ENCODE measurements at regions not wholly inside any gene's neighbourhood (a gene's known extent, or its start where the extent isn't known, plus 50 kb on each side); places are given as distances from the start of the nearest gene placed in this dataset.

DNA sequence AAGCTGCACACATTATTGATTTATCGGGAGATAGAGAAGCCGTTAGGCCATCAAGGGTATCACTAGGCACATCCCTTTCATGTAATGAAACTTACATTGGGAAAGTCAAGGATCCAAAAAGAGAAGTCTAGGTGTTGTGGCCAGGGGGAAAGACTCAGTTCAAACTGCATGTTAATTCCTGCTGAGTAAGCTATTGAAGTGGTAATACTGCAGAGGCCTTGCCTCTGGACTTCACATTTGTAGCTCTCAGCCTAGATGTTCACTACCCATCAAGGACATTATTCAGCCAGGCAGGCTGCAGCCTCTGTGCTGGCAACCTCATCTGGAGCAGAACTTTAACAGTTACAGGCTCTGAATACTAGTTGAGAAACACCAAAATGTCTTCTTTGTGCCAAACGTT, 2094.5 kb upstream of the AGA start:
- intact Hi-C loops (cut with micrococcal nuclease): no loop called here

DNA sequence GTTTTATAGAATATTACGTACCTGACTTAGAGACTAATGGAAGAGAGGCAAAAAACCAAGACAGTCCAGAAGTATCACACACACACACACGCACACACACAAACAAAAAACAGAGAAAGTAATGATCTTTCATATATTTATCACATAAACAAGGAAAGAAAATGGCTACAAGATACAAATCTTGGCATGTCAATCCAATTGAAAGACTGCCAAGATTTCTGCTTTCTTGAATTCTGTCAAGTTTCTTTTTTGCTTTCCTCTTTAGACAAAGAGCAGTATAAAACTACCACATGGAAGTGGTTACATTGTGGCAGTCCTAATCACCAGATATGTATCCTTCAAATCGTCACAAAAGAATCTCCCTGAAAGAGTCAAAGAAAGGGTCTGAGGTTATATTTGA, 2097.4 kb upstream of the AGA start:
- intact Hi-C loops (cut with micrococcal nuclease): no loop called here

DNA sequence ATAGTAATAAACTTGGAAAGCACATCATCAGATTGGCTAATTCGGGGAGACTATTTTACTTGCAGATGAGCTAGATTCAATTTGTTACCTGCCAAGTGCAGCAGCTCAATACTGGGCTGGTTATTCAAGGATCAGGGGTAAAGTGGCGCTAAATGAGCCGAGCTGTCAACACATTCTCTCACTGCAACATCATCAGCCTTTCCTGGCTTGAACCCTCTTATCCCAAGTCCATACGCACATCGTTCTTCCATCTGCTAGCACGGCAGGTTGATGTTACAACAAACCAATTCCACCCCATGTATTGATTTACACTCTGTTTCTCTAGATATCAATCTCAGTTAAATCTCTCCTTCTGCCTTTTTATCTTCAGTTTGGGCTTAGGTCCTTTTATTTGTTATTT, 2101.5 kb upstream of the AGA start:
- intact Hi-C loops (cut with micrococcal nuclease): no loop called here

- intact Hi-C loops (cut with micrococcal nuclease): no loop called here
Measured at GRCh38 chr4:179544496-179544895, 2102.3 kb upstream of the AGA start.

DNA sequence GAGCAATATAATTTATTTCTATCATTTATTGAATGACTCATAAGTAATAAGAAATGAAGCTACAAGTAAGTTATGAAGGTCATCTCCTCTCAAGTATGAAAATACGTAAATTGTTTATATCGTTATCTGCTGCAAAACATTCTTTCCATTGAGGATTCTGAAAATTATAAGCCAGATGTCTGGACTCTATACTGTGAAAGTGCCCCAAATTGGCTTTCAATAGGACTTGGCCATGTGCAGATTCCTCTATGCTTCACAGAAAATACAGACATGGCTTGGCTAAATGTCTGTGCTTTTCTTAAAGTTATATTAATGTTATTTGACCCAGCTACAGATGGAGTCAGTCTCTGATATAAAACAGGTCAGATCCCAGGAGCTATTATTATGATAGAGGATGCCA, 2109.9 kb upstream of the AGA start:
- intact Hi-C loops (cut with micrococcal nuclease): no loop called here

GRCh38 chr4:179563741-179564140, 2121.5 kb upstream of the AGA start:
- intact Hi-C loops (cut with micrococcal nuclease): no loop called here

DNA sequence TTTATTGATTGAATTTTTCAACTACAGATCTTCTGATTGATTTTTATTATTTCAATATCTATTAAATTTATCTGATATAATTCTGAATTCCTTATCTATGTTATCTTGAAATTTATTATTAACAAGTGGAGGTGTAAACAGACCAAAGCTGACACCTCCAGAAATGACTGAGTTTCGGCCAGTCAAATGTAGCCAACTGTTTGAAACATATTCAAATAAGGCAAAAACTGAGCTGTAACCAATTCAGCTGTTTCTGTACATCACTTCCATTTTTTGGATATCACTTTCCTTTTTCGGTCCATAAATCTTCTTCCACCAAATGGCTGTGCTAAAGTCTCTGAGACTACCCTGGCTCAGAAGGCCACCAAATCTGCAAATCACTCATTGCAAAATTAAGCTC, 2127.3 kb upstream of the AGA start:
- intact Hi-C loops (cut with micrococcal nuclease): no loop called here

- intact Hi-C loops (cut with micrococcal nuclease): no loop called here
Measured at GRCh38 chr4:179582164-179582905, 2140.1 kb upstream of the AGA start.

GRCh38 chr4:179583221-179583620, 2141.0 kb upstream of the AGA start:
- intact Hi-C loops (cut with micrococcal nuclease): no loop called here

DNA sequence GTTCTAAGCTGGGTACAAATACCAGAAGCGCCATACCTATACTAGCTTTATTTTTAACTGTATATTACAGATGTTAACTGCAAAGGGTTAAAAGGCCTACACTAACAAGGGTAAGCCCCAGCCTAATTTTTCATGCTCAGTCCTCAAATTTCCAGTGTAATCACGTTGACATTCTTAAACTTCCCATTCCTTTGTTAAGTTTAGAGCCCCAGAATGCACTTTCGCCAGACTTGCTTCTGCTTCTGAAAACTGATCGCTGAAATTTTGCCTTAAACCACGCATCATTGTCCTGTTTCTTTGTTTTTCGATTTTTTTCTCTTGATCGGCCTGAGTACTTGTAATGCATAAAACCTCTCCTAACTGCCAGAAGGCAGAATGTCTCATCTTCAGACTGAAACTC, 2141.9 kb upstream of the AGA start:
- intact Hi-C loops (cut with micrococcal nuclease): no loop called here

GRCh38 chr4:179585761-179586160, 2143.5 kb upstream of the AGA start:
- intact Hi-C loops (cut with micrococcal nuclease): no loop called here

- intact Hi-C loops (cut with micrococcal nuclease): no loop called here
Measured at GRCh38 chr4:179586460-179586859, 2144.2 kb upstream of the AGA start.

GRCh38 chr4:179595671-179596410, 2153.6 kb upstream of the AGA start:
- intact Hi-C loops (cut with micrococcal nuclease): no loop called here

GRCh38 chr4:179596621-179597020, 2154.4 kb upstream of the AGA start:
- intact Hi-C loops (cut with micrococcal nuclease): no loop called here

- intact Hi-C loops (cut with micrococcal nuclease): no loop called here
Measured at GRCh38 chr4:179597301-179597700, 2155.1 kb upstream of the AGA start.

DNA sequence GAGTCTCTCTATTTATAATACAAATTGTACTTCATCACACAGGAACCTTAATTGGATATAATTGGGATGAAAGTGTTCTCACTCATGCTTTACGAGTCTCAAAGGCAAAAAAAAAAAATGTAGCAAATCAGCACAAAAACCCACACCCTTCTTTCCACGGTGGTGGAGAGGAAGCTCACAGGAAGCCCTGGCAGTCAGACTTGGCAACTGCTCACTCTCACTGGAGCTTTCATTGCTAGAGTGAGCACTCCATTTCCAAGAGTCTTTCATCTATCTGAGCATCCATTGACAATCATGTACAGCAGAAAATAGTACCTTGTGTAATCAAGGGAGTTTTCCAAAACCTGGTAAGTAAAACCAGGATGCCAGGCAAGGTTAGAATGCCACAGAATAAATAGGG, 2159.4 kb upstream of the AGA start:
- intact Hi-C loops (cut with micrococcal nuclease): no loop called here

DNA sequence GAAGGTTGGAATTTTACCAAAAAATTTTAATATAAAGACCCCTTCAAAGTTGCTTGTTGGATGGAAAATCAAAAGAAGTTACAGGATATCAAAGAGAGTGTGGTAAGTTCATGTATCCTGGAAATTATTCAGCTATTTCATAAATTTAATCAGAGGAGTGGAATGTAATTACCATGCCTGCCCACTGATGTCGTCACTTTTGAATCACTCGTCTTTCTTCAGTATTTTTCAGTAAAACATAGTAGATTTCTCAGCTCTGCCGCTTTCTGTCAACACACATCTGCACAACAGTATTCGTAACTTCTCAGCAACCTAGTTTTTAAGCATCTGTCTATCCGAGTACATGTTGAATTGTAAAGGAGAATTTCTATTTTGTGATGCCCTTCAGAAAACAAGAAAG, 2163.0 kb upstream of the AGA start:
- intact Hi-C loops (cut with micrococcal nuclease): no loop called here

GRCh38 chr4:179607003-179607402, 2164.8 kb upstream of the AGA start:
- intact Hi-C loops (cut with micrococcal nuclease): no loop called here

DNA sequence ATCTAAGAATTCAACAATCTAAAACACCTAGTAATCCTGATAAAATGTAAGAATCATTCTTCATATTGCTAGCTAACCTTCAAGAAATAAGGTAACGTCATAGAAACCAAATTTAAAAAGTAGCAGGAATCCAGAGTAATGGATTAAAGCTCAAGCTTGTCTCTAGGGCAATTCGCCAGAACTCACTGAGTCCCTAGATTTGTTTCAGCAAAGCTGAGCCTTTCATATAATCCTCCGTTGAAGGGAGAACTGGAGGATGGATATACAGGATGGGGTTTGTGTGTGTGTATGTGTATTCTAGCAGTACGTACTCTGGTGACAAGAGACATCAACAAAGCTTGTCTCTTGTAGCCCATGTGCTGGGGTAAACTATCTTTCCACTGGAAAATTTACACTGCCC, 2173.5 kb upstream of the AGA start:
- intact Hi-C loops (cut with micrococcal nuclease): no loop called here

GRCh38 chr4:179618966-179619365, 2176.7 kb upstream of the AGA start:
- intact Hi-C loops (cut with micrococcal nuclease): no loop called here

- intact Hi-C loops (cut with micrococcal nuclease): no loop called here
Measured at GRCh38 chr4:179624768-179625181, 2182.5 kb upstream of the AGA start.

DNA sequence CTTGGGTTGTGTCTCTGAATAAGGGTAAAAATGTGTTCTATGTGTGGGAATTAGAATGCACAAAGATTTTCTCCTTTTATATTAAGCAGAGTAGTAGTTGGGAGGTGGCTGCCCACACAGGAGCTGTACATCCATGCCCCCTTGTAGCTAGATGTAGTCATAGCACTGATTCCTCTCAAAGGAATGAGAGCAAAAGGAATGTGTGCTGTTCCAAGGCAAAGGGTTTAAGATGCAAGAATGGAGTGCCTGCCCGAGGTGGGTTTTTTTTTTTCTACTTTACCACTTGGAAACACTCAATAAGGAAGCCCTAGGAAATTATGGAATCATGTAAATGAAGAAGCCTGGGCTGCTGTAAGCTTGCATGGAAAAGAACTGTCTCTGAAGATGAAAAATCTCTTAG, 2183.2 kb upstream of the AGA start:
- intact Hi-C loops (cut with micrococcal nuclease): no loop called here

DNA sequence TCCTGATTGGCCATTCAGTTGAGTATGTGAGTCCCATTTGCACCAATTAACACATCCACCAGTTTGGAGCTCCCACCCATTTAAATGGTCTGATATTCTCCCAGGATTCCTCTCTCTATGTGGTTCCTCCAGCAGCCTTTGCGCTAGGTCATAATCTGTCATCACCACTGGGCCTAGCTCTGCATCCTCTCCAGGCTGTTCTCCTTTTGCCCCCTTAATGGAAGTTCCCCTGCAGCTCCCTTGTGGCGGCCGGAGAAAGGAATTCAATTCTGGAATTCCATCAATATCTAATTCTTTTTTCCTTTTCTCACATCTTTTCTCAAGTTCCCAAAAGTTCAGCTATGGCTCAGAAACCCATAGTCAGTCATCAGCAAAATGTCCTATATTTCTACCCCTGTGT, 2184.4 kb upstream of the AGA start:
- intact Hi-C loops (cut with micrococcal nuclease): no loop called here
